Pancreas (tissue), 10 donors: ENCODE measurements at regions not wholly inside any gene's neighbourhood (a gene's known extent, or its start where the extent isn't known, plus 50 kb on each side); places are given as distances from the start of the nearest gene placed in this dataset.

ENCODE experiments used
- ATAC-seq, 4 donors: fragments of 200-7000 bp; cut with Tn5 transposase; one replicate each; pipeline versions ENCODE4 v1.8.0 to v1.9.1; 2020; ENCODE audit warnings: mild to moderate bottlenecking in 4 of 4, moderate library complexity in 4 of 4
- DNase-seq, 6 donors: peaks; one replicate each; pipeline ENCODE4 v3.0.0-alpha.2; 2020
- FAIRE-seq: peaks from 2 replicates; lab custom pipeline; 2012; peaks lifted over from hg19 to GRCh38; lab: Jason Lieb, UNC
- H3K27ac ChIP-seq, 4 donors: fragments of 200-600 bp; sonication (generic); 1 replicate in 3 of 4; 2 replicates in 1 of 4; pipeline versions ENCODE4 v1.5.0 to v1.8.0; 2020
- H3K27me3 ChIP-seq, 4 donors: fragments of 200-600 bp; one replicate each; pipeline ENCODE4 v1.8.0; 2021
- H3K36me3 ChIP-seq, 3 donors: fragments of 200-600 bp; sonication (generic) in 1 of 3; one replicate each; pipeline versions ENCODE4 v1.5.0 to v1.8.0; 2020 to 2021
- H3K4me1 ChIP-seq, 3 donors: fragments of 200-600 bp; one replicate each; pipeline ENCODE4 v1.8.0; 2021
- H3K4me3 ChIP-seq, 4 donors: fragments of 200-600 bp; sonication (generic) in 2 of 4; one replicate each; pipeline versions ENCODE4 v1.5.0 to v1.8.0; 2020 to 2021
- H3K9me3 ChIP-seq, 4 donors: fragments of 200-600 bp; one replicate each; pipeline ENCODE4 v1.8.0; 2021
- WGBS, 2 donors: extraction: QIAGEN DNeasy Blood & Tissue Kit; methylation state at CpG; one replicate each; pipeline ENCODE4 v1.1.7; 2013; 5-methylcytosine and 5-hydroxymethylcytosine counted together
- intact Hi-C, 3 donors: fragments of 100-400 bp; cut with DNase I; formaldehyde crosslinking; loops; one replicate each; pipeline versions ENCODE4 v1.11.1 to v1.14.2; 2022
- TF ChIP-seq, protein P1 (sequence below), 4 donors: fragments of 200-600 bp; sonication (generic) in 3 of 4; IDR thresholded peaks; one replicate each; pipeline versions ENCODE4 v1.5.0 to v1.8.0; 2021; ENCODE audit warnings: antibody characterized with exemption in 4 of 4
- donor health status: healthy with polysubstance abuse.
- donor health status: DM: no; HTN: no; CAD: no; lungs with moderate emphysema.
- donor health status: DM: no; HTN: no; CAD: no.
- donor health status: control.
- donor health status: control.
- donor health status: Bipolar disorder and iron deficiency.
- donor health status: DM: yes; HTN: yes; CAD: no.
- donor health status: DM: no; HTN: no; CAD: no.
- donor health status: DM: no; HTN: no; CAD: no.
- donor health status: DM: yes; HTN: yes; CAD: no.

DNA sequence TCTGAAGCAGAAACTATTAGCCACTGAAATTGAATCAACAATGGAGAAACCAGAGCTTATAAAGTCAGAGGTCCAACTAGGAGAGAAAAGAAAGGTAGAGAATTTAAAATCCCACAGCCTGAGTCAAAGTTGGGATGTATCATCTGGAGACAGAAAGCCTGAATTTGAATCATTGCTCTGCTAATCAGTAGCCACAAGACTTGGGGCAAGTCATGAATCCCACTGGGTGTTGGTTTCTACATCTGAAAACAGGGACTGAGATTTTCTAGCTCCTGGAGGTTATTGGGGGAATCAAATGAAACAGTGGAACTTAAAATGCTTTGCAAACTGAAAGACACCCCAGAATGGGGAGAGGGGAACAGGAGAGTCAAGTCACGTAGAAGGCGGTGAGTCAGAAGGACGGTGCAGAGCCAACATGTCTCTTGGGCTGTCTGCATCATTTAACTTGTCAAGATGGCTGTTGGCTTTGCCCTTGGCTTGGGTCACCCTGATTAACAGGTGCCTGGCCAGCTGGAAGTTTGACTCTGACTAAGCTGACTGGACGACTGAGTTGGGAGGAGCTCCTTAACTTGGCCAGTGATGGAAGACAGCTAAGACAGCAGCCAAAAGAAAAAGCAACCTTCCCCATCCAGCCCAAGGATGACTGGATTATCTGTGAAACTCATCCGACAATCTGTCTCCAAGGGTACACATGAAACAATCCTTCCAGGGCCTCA is 60.6 kb upstream of the ADRA1B start:
- no peak for ATAC-seq
- 62 to 75% methylated on average over 5 of the region's 5 CpGs for WGBS, 2 donors
- Histone ChIP-seq H3K9me3 (no peaks in the 10 kb centered on the region), H3K4me1 (no peaks in the 10 kb centered on the region), H3K36me3 (no peaks in the 10 kb centered on the region), H3K27ac (no peak overlapping the region), H3K27me3 (no peaks in the 10 kb centered on the region), H3K4me3 (no peak overlapping the region)
- TF ChIP-seq, protein P1, sequence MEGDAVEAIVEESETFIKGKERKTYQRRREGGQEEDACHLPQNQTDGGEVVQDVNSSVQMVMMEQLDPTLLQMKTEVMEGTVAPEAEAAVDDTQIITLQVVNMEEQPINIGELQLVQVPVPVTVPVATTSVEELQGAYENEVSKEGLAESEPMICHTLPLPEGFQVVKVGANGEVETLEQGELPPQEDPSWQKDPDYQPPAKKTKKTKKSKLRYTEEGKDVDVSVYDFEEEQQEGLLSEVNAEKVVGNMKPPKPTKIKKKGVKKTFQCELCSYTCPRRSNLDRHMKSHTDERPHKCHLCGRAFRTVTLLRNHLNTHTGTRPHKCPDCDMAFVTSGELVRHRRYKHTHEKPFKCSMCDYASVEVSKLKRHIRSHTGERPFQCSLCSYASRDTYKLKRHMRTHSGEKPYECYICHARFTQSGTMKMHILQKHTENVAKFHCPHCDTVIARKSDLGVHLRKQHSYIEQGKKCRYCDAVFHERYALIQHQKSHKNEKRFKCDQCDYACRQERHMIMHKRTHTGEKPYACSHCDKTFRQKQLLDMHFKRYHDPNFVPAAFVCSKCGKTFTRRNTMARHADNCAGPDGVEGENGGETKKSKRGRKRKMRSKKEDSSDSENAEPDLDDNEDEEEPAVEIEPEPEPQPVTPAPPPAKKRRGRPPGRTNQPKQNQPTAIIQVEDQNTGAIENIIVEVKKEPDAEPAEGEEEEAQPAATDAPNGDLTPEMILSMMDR (IDR thresholded peaks at IDR 0.05): no peak
- DNase-seq: no peak
- intact Hi-C loops: no loop called here
- FAIRE-seq: no peak

DNA sequence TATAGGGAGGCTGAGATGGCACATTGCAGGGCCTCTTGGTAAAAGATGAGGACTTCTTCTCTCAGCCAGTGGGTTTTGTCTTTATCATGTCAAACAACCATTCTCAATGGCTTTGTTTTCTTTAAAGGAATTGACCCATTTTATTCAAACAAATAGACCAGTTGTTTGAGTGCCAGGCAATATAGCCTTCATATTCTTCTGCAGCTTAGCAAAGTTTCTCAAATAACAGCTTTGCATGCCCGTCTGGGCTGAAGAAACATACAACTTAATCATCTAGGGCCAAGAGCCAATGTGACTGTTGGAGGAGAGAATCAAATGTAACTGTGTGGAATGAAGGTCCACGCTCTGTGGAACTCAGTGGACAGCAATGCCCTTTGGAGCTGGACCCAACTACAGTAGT is 57.4 kb upstream of the ADRA1B start:
- no peak overlapping the region for H3K4me3 ChIP-seq
- no peaks in the 10 kb centered on the region for H3K9me3 ChIP-seq
- TF ChIP-seq, protein P1 (IDR thresholded peaks at IDR 0.05): no peak
- no peak for DNase-seq
- H3K27me3 ChIP-seq: no peaks in the 10 kb centered on the region
- 55 to 71% methylated on average over 2 of the region's 2 CpGs for WGBS, 2 donors
- no peaks in the 10 kb centered on the region for H3K4me1 ChIP-seq
- H3K27ac ChIP-seq: no peak overlapping the region
- FAIRE-seq: no peak
- no peak for ATAC-seq
- intact Hi-C loops: no loop called here
- no peaks in the 10 kb centered on the region for H3K36me3 ChIP-seq

DNA sequence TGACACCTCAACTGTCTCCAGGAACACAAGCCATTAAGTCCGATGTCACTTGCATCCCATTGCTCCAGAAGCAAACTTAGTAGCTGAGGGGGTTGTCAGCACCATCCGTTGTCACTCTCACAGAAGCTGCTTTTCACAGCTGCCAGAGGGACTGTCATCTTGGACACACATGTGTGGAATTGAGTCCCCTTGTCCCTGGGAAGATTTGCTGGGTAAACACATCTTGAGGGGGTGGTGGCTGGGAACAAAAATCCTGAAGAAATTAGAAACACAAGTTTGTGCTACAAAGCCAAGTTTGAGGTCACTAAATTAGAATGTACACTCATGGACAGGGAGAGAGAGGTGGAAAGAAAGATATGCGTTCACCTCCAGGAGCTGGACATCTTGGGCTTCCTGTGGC is 55.2 kb upstream of the ADRA1B start:
- intact Hi-C loops: no loop called here
- H3K27ac ChIP-seq: no peak overlapping the region
- TF ChIP-seq, protein P1 (IDR thresholded peaks at IDR 0.05): no peak
- no peaks in the 10 kb centered on the region for H3K4me1 ChIP-seq
- H3K9me3 ChIP-seq: no peaks in the 10 kb centered on the region
- no peak overlapping the region for H3K4me3 ChIP-seq
- ATAC-seq (no peak), FAIRE-seq (no peak), DNase-seq (no peak)
- 33 to 43% methylated on average over 3 of the region's 3 CpGs for WGBS, 2 donors
- no peaks in the 10 kb centered on the region for H3K36me3 ChIP-seq
- peaks cover 0 to 3% (median 0%) of the 10 kb centered on the region in 4 donors for H3K27me3 ChIP-seq

DNA sequence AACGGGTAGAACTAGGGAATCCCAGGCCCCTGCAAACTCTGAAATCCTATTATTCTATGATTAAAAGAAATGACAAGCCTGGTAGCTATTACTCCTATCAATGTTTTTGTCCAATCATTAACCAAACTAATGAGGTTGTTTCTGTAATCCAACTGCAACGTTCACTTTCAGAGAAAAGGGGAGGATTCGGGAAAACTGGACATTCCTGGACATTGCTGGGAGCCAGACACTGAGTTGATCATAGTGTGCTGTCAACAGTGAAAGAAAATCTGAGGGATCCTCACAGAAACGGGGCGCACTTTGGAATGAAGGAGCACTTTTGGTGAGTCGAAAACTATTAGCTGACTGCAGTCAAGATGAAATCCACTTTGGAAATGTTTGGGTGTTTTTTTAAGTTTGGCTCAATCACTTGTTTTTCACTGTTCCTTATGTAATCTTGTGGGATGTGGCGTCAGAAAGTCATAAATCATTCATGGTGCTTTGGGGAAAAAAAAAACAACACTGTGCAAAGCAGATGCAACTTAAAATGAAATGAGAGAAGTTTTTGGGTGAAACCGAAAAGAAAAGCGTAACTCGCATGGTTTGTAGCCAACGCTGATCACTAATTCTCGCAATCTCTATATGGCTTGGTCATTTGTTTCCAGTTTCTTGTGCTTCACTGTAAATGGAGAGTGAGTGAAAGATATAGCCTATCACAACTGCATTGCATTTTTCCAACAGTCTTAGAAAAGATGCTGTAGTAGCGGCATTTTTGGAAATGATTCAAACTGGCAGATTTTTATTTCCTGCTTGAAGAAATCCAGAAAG is 51.2 kb upstream of the ADRA1B start:
- ATAC-seq (peak in 1 of 4 donors; percentile 12), FAIRE-seq (no peak), DNase-seq (no peak)
- TF ChIP-seq, protein P1 (IDR thresholded peaks at IDR 0.05): no peak
- H3K4me3 ChIP-seq: no peak overlapping the region
- peaks cover 0 to 3% (median 0%) of the 10 kb centered on the region in 4 donors for H3K27me3 ChIP-seq
- no peak overlapping the region for H3K27ac ChIP-seq
- no peaks in the 10 kb centered on the region for H3K36me3 ChIP-seq
- no peaks in the 10 kb centered on the region for H3K4me1 ChIP-seq
- WGBS, 2 donors: 36 to 40% methylated on average over 13 of the region's 13 CpGs
- intact Hi-C loops: no loop called here
- no peaks in the 10 kb centered on the region for H3K9me3 ChIP-seq

DNA sequence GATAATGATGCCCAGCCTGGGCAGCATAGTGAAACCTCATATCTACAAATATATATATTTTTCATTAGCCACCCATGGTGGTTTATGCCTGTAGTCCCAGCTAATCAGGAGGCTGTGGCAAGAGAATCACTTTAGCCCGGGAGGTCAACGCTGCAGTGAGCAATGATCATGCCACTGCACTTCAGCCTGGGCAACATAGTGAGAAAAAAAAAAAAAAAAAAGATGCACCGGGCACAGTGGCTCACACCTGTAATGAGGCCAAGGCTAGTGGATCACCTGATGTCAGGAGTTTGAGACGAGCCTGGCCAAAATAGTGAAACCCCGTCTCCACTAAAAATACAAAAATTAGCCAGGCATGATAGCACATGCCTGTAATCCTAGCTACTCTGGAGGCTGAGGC is 50.2 kb upstream of the ADRA1B start:
- TF ChIP-seq, protein P1 (IDR thresholded peaks at IDR 0.05): no peak
- H3K27me3 ChIP-seq: peaks cover 0 to 3% (median 0%) of the 10 kb centered on the region in 4 donors
- DNase-seq: no peak
- no peaks in the 10 kb centered on the region for H3K9me3 ChIP-seq
- H3K4me1 ChIP-seq: no peaks in the 10 kb centered on the region
- H3K27ac ChIP-seq: no peak overlapping the region
- FAIRE-seq: no peak
- no peaks in the 10 kb centered on the region for H3K36me3 ChIP-seq
- WGBS, 2 donors: 63 to 84% methylated on average over 5 of the region's 5 CpGs
- no peak overlapping the region for H3K4me3 ChIP-seq
- no peak for ATAC-seq
- intact Hi-C loops: no loop called here
